Testis (tissue), 2 donors: ENCODE measurements at regions not wholly inside any gene's neighbourhood (a gene's known extent, or its start where the extent isn't known, plus 50 kb on each side); places are given as distances from the start of the nearest gene placed in this dataset.

Source experiments
- CTCF ChIP-seq, 3 experiments: fragments of 450-650 bp in 2 of 3; fragments of 200-600 bp in 1 of 3; sonication (generic) in 1 of 3; IDR thresholded peaks; one replicate each; pipeline ENCODE4 v1.5.1; 2016 to 2019; ENCODE audit warnings: antibody characterized with exemption in 3 of 3, mild to moderate bottlenecking in 2 of 3, moderate library complexity in 1 of 3
- POLR2A ChIP-seq: fragments of 450-650 bp; IDR thresholded peaks from one replicate; pipeline ENCODE4 v1.6.1; 2017; ENCODE audit warnings: antibody characterized with exemption, mild to moderate bottlenecking, moderate library complexity

- no peak for TF ChIP-seq CTCF (IDR thresholded peaks at IDR 0.05)
- TF ChIP-seq POLR2A = no peak
Measured at GRCh38 chr10:111750165-111750849, 433.3 kb downstream of the GPAM start.
